GM21526 (cell line): ENCODE measurements at regions not wholly inside any gene's neighbourhood (a gene's known extent, or its start where the extent isn't known, plus 50 kb on each side); places are given as distances from the start of the nearest gene placed in this dataset.

Experiments
- ATAC-seq: cut with Tn5 transposase; IDR thresholded peaks from one replicate; pipeline ENCODE4 v1.9.1; 2021; ENCODE audit warnings: moderate library complexity; ENCODE audit not compliant: unreplicated experiment, low FRiP score

DNA sequence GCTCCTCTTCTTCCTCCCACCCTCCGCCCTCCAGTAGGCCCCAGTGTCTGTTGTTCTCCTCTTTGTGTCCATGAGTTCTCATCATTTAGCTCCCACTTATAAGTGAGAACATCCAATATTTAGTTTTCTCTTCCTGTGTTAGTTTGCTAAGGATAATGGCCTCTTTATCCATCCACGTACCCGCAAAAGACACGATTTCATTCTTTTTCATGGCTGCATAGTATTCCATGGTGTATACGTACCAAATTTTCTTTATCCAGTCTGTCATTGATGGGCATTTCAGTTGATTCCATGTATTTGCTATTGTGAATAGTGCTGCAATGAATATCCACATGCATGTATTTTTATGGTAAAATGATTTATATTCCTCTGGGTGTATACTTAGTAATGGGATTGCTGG lies 82.2 kb downstream of the COPS8 start:
- no peak for ATAC-seq

GRCh38 chr2:237170020-237170419 lies 84.3 kb downstream of the COPS8 start:
- no peak for ATAC-seq

DNA sequence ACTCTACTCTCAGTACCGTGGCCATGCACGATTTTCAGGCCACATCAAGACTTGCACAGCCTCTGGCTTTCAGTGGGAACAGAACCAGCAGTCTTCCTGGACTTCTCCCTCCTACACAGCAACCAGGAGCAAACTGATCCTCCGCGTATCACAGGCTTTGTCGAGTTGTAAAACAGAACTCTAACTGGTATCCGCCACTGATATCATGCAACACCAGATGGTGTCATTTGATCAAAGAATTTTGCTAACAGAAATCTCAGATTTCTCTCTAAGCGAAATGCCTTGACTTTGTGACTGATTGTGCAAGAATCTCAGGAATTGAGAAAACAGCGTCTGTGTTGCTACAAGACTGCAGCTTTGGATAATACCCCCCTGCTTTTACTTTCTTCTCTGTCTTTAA lies 85.7 kb downstream of the COPS8 start:
- ATAC-seq: no peak

DNA sequence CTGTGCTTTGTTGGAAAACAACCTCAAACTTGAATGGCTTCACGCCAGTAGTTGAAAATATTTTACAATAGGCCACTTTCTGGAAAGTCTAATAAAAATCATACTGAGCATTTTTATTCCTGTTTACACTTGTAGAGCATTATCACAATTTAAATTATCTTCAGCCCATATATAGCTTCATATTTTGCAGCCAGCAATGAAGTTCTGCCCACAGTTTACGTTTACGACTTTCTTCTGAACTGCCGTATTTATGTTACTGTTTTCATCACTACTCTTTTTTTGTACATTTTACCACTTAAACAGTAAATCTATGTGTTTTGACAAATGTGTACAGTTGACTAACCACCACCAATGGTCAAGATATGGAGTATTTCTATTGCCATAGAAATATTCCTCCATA lies 86.2 kb downstream of the COPS8 start:
- ATAC-seq: no peak

DNA sequence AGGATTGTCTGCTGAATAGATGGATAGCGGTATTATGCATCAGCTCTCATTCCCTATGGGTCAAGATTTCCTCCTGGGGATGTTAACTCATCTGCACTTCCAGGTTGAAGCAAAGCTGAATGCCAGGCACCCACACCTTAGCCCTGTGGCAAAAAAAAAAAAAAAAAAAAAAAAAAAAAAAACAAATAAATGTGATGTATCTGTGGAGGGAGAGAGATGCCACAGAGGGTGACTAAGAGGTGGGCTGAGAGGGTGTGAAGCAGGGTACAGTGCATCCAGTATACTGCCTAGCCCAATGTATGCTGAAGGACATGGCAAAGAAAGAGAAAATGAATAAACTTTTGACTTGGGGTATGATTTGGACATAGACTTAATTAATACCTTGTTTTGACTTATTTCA lies 91.4 kb downstream of the COPS8 start:
- ATAC-seq: no peak

GRCh38 chr2:237177986-237178385 lies 92.3 kb downstream of the COPS8 start:
- ATAC-seq: no peak

- no peak for ATAC-seq
Measured at GRCh38 chr2:237178396-237178795, 92.7 kb downstream of the COPS8 start.

GRCh38 chr2:237179161-237179560 lies 93.5 kb downstream of the COPS8 start:
- ATAC-seq: no peak

DNA sequence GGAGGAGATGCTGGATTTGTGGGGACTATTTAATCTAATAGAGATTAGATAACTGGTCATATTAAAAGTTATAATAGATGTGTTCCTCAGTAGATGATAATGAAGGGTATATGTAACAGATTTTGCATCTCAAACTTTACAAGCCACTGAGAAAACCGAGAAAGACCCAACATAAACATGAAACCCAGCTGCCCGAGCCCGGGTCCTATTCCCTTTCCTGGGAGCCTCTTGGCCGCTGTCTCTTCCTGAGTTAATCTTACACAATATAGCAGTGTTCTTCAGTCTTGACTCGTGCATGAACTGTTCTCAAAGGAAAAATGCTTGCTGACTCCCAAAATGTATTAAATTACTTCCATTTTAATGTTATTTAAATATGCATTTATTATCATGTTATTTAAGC lies 94.5 kb downstream of the COPS8 start:
- ATAC-seq: no peak

- no peak for ATAC-seq
Measured at GRCh38 chr2:237180987-237181386, 95.3 kb downstream of the COPS8 start.

DNA sequence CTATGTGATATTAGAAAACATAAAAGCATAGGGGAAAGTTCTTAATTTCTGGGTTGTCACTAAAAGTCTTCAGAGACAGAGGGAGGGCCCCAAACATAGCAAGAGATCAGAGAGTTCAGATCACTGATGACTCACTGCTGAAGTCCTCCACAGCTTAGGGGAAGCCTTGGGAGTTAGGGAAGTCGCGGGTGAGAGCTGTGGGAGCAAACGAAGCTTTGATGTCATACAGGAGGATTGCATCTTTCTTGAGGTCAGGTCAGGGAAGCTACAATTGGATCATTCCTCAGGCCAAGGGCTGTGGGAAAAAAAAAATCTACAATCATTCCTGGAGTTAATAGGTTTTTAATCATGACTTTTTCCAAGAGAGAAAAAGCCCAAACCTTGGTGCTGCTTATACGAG lies 96.2 kb downstream of the COPS8 start:
- ATAC-seq: no peak

DNA sequence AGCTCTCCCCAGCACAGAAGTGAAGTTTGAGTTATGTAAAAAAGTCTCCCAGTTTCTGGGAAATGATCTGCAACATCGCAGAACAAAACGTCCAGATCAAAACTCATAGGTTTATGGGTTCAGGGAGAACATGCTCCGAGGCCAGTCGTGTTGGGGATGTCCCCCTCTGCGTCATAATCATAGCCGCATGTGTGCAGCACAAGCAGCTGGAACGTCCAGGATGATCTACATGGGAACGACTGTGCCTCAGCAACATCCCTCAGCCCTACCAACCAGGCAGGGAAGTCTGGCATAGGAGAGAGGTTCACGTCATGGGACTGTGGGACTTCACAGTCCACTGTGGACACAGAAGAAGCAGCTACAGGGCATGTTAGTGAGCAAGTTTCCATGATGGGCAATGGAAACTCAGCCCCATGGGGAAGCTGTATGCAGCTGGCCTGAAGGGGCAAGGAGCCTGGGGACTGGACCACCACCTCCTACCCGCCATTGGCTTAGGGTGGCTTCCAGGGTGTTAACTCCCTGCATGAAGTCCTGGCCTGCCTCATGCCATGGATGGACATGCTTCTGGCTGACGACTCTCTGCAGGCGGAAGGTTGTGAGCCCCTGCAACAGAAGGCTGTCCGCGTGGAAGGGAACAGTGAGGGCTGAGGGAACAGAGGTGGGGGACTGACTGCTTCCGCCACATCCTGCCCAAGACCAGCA lies 96.9 kb downstream of the COPS8 start:
- ATAC-seq: no peak

GRCh38 chr2:237184192-237184918 lies 98.7 kb downstream of the COPS8 start:
- no peak for ATAC-seq

- ATAC-seq: no peak
Measured at GRCh38 chr2:237184919-237185552, 99.3 kb downstream of the COPS8 start.

- ATAC-seq: no peak
Measured at GRCh38 chr2:237185553-237185925, 99.8 kb downstream of the COPS8 start.

GRCh38 chr2:237189799-237190198 lies 104.1 kb downstream of the COPS8 start:
- no peak for ATAC-seq

- no peak for ATAC-seq
Measured at GRCh38 chr2:237190966-237191713, 105.5 kb downstream of the COPS8 start.

DNA sequence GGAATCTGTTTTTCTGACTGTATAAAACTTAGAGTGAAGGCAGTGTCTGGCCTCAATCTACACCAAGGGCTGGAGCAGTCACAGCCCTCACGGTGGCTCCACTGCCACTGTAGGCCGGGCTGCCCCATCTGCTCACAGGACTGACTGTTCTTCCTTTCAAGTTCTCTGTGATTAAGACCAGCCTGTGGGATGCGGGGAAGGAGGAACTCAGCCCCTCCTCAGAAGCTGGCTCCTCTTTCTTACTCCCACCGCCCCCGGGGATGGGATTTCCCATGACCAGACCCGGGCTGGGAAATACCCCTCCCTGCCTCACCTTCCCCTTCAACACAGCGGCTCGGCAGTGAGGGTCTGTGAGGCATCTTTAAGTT lies 106.0 kb downstream of the COPS8 start:
- ATAC-seq: no peak

DNA sequence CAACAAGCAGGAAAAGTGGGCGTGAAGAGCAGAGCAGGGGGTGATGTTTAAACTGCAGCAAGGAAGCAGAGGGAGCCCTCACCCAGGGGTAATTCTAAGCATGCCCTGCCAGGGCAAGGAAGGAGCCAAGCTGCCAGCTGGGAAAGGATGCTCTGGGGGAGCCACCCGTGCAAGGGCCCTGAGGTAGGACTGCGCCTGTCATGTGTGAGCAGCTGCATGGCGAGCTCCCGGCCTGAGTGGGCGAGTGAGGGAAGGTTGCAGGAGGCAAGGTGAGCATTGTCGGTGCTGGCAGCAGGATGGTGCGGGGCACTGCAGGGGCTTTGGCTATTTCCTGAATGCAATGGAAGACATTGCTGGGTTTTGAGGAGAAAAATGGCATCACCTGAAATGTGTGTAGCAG lies 107.2 kb downstream of the COPS8 start:
- no peak for ATAC-seq

DNA sequence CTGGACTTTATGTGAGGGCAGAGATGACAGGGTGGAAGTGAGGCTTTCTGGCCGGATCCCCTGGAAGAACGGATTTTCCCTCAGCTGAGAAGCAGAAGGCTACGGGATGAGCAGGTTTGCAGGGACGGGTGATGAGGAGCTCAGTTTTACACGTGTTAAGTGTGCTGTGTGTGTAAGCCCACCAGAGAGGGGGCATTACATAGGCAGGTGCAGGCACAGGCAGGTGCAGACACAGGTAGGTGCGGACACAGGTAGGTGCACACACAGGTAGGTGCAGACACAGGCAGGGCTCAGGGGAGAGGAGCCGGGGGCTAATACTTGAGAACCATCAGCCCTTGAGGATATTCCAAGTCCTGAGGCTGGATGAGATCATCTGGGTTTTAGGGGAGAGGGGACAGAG lies 107.7 kb downstream of the COPS8 start:
- ATAC-seq: no peak

DNA sequence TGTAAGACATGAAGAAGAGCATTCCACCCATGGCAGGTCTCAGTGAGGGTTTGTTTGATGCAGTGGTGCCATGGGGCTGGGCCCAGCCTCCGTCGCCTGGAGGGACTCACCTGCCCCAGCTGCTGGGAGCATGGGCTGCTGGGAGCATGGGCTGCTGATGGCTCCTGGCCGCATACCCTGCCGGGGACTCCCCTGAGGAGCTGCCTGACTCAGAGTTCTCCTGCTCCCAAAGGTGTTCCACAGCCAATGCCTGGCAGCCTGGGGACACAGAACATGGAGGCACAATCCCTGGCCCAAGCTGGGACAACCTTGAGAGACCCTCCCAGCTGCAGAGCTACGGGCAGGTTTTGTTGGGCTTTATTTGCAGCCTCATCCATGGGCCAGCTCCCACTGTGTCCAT lies 108.4 kb downstream of the COPS8 start:
- no peak for ATAC-seq
